HG02970 (cell line): ENCODE measurements at regions not wholly inside any gene's neighbourhood (a gene's known extent, or its start where the extent isn't known, plus 50 kb on each side); places are given as distances from the start of the nearest gene placed in this dataset.

Source experiments
- ATAC-seq: cut with Tn5 transposase; IDR thresholded peaks from one replicate; pipeline ENCODE4 v1.9.1; 2021; ENCODE audit warnings: mild to moderate bottlenecking, moderate library complexity, moderate number of reproducible peaks; ENCODE audit not compliant: unreplicated experiment, low FRiP score

- ATAC-seq: no peak
Observed at GRCh38 chr9:103997856-103998370, 96.2 kb upstream of the SMC2 start.

- ATAC-seq: no peak
Observed at GRCh38 chr9:103999375-104000062, 94.6 kb upstream of the SMC2 start.

- no peak for ATAC-seq
Observed at GRCh38 chr9:104009826-104010225, 84.3 kb upstream of the SMC2 start.

GRCh38 chr9:104022083-104022482, 72.0 kb upstream of the SMC2 start:
- no peak for ATAC-seq

- ATAC-seq: no peak
Observed at GRCh38 chr9:104025104-104025503, 69.0 kb upstream of the SMC2 start.

- no peak for ATAC-seq
Observed at GRCh38 chr9:104025945-104026344, 68.2 kb upstream of the SMC2 start.

- peak; percentile 68 for ATAC-seq
Observed at GRCh38 chr9:104027295-104027694, 66.8 kb upstream of the SMC2 start.

GRCh38 chr9:104028827-104029226, 65.3 kb upstream of the SMC2 start:
- ATAC-seq: no peak
